ENCODE measurements at regions not wholly inside any gene's neighbourhood (a gene's known extent, or its start where the extent isn't known, plus 50 kb on each side); places are given as distances from the start of the nearest gene placed in this dataset.

GRCh38 chr2:37585982-37586621 lies 85.3 kb downstream of the CDC42EP3 start:
- Histone ChIP-seq H3K9me3 (no peaks in the 10 kb centered on the region), H3K27ac (peak overlapping the region; percentile 79), H3K4me3 (no peak overlapping the region), H3K27me3 (no peaks in the 10 kb centered on the region), H3K4me1 (peaks cover 9% of the 10 kb centered on the region), H3K36me3 (no peaks in the 10 kb centered on the region), H3K9ac (ENCODE audit: low read depth in 2 of 2, low read length in 2 of 2) (peak overlapping the region in 1 of 2 donors; percentile 22)
- peak; percentile 44 for DNase-seq
- intact Hi-C loops (cut with DNase I), result loop anchor here (5.0 kb wide), 1 partner anchor 86 kb away; the partner anchor contains the start of gene CDC42EP3
- TF ChIP-seq, protein P1, sequence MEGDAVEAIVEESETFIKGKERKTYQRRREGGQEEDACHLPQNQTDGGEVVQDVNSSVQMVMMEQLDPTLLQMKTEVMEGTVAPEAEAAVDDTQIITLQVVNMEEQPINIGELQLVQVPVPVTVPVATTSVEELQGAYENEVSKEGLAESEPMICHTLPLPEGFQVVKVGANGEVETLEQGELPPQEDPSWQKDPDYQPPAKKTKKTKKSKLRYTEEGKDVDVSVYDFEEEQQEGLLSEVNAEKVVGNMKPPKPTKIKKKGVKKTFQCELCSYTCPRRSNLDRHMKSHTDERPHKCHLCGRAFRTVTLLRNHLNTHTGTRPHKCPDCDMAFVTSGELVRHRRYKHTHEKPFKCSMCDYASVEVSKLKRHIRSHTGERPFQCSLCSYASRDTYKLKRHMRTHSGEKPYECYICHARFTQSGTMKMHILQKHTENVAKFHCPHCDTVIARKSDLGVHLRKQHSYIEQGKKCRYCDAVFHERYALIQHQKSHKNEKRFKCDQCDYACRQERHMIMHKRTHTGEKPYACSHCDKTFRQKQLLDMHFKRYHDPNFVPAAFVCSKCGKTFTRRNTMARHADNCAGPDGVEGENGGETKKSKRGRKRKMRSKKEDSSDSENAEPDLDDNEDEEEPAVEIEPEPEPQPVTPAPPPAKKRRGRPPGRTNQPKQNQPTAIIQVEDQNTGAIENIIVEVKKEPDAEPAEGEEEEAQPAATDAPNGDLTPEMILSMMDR (IDR thresholded peaks at IDR 0.05), result no peak

DNA sequence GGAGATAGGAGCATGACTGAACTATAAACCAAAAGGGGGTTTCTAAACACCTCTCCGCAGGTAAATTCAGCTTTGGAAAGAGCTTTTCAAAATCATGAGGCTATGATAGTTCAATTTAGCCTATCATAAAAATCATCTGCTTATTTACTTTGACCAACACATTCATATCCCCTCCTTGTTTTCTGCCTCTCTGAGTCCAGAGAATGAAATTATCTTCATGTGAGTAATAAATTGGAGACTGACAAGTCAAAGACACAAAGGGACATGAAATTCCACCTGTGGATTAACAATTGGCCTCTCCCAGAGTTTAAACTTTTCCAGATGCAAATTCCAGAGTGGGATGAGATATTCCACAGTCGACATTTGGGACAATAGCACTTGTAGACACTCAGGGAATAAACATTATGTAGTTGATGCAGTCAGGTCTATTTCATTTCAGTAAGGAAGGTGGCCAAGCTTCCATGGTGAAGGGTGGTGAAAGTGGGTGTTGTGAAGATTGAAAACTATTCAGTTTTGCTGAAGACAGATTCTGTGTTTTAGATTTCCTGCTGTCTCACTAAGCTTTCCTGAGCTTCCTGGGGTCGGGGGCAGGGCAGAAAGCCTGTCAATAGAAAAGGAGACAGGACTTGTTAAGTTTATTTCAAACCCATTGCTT lies 84.7 kb downstream of the CDC42EP3 start:
- Histone ChIP-seq H3K4me1 (peaks cover 9% of the 10 kb centered on the region), H3K27me3 (no peaks in the 10 kb centered on the region), H3K36me3 (no peaks in the 10 kb centered on the region), H3K27ac (peak overlapping the region; percentile 79), H3K9me3 (no peaks in the 10 kb centered on the region), H3K9ac (ENCODE audit: low read depth in 2 of 2, low read length in 2 of 2) (peak overlapping the region in 1 of 2 donors; percentile 22), H3K4me3 (no peak overlapping the region)
- no peak for DNase-seq
- TF ChIP-seq, protein P1 (IDR thresholded peaks at IDR 0.05), result no peak
- intact Hi-C loops (cut with DNase I), result loop anchor here (5.0 kb wide), 1 partner anchor 86 kb away; the partner anchor contains the start of gene CDC42EP3

DNA sequence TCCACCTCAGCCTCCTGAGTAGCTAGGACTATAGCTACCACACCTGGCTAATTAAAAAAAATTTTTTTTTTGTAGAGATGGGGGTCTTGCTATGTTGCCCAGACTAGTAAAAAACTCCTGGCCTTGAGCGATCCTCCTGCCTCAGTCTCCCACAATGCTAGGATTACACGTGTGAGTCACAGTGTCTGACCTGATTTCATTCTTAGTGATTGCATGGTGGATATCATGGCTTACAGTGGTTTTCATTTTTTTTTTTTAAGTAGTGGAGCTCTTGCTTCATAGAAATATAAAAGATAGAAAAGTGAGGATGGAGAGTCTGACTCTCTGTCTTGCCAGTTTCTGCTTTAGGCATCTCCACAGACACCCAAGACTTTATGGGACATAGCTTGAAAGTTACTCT lies 83.6 kb downstream of the CDC42EP3 start:
- H3K9me3 ChIP-seq, result no peaks in the 10 kb centered on the region
- no peak overlapping the region for H3K27ac ChIP-seq
- no peaks in the 10 kb centered on the region for H3K36me3 ChIP-seq
- no peak overlapping the region for H3K4me3 ChIP-seq
- TF ChIP-seq, protein P1 (IDR thresholded peaks at IDR 0.05), result no peak
- no peak overlapping the region for H3K9ac ChIP-seq (ENCODE audit: low read depth in 2 of 2, low read length in 2 of 2)
- H3K4me1 ChIP-seq, result peaks cover 9% of the 10 kb centered on the region
- DNase-seq, result no peak
- intact Hi-C loops (cut with DNase I), result loop anchor here (5.0 kb wide), 1 partner anchor 84 kb away; the partner anchor contains the start of gene CDC42EP3
- no peaks in the 10 kb centered on the region for H3K27me3 ChIP-seq

GRCh38 chr2:37588316-37588777 lies 83.1 kb downstream of the CDC42EP3 start:
- Histone ChIP-seq H3K4me1 (peaks cover 9% of the 10 kb centered on the region), H3K27ac (no peak overlapping the region), H3K9me3 (no peaks in the 10 kb centered on the region), H3K4me3 (no peak overlapping the region), H3K36me3 (no peaks in the 10 kb centered on the region), H3K9ac (ENCODE audit: low read depth in 2 of 2, low read length in 2 of 2) (no peak overlapping the region), H3K27me3 (no peaks in the 10 kb centered on the region)
- intact Hi-C loops (cut with DNase I), result loop anchor here (5.0 kb wide), 1 partner anchor 84 kb away; the partner anchor contains the start of gene CDC42EP3
- DNase-seq, result no peak
- TF ChIP-seq, protein P1 (IDR thresholded peaks at IDR 0.05), result no peak

DNA sequence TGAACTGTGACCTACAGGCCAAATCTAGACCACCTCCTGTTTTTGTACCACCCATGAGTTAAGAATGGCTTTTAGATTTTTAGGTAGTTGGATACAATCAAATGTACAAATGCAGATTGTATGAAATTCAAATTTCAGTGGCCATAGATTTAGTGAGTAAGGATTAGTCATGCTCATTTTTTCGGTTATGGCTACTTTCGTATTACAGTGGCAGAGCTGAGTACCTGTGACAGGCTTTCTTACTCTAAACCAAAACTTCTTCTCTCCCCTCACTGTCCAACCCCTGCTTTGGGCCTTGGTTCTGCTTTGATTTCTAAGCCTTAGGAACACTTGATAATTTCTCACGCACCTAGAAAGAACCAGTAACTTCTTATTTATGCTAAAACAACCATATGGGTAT lies 82.1 kb downstream of the CDC42EP3 start:
- TF ChIP-seq, protein P1 (IDR thresholded peaks at IDR 0.05), result no peak
- intact Hi-C loops (cut with DNase I), result loop anchor here (5.0 kb wide), 1 partner anchor 83 kb away; the partner anchor contains the start of gene CDC42EP3
- H3K4me1 ChIP-seq, result peaks cover 9% of the 10 kb centered on the region
- H3K9me3 ChIP-seq, result no peaks in the 10 kb centered on the region
- no peak overlapping the region for H3K27ac ChIP-seq
- H3K27me3 ChIP-seq, result no peaks in the 10 kb centered on the region
- DNase-seq, result no peak
- H3K36me3 ChIP-seq, result no peaks in the 10 kb centered on the region
- H3K9ac ChIP-seq (ENCODE audit: low read depth in 2 of 2, low read length in 2 of 2), result no peak overlapping the region
- no peak overlapping the region for H3K4me3 ChIP-seq
